Lung (tissue), 11 donors: ENCODE measurements at regions not wholly inside any gene's neighbourhood (a gene's known extent, or its start where the extent isn't known, plus 50 kb on each side); places are given as distances from the start of the nearest gene placed in this dataset.

Experiments used
- ATAC-seq: fragments of 200-7000 bp; cut with Tn5 transposase; one replicate; pipeline ENCODE4 v1.9.1; 2020; ENCODE audit warnings: moderate number of reproducible peaks; ENCODE audit not compliant: insufficient read depth, low FRiP score
- DNase-seq, 3 donors: peaks; one replicate each; pipeline ENCODE4 v3.0.0-alpha.2; 2013 to 2017
- H3K27ac ChIP-seq, 2 donors: one replicate each; pipeline ENCODE4 v1.5.1; 2013; ENCODE audit warnings: mild to moderate bottlenecking in 2 of 2, moderate library complexity in 2 of 2, control low read depth in 1 of 2, inconsistent platforms in 1 of 2, low read depth in 1 of 2, low read length in 1 of 2
- H3K27me3 ChIP-seq, 3 donors: one replicate each; pipeline ENCODE4 v1.5.1; 2013; ENCODE audit warnings: low read length in 2 of 3; ENCODE audit not compliant: control insufficient read depth in 3 of 3, insufficient read depth in 3 of 3
- H3K36me3 ChIP-seq, 4 donors: one replicate each; pipeline ENCODE4 v1.5.1; 2013; ENCODE audit warnings: low read length in 4 of 4, mild to moderate bottlenecking in 1 of 4, moderate library complexity in 1 of 4; ENCODE audit not compliant: control insufficient read depth in 4 of 4, insufficient read depth in 4 of 4
- H3K4me1 ChIP-seq, 5 donors: one replicate each; pipeline ENCODE4 v1.5.1; 2013; ENCODE audit warnings: low read length in 5 of 5, mild to moderate bottlenecking in 2 of 5, moderate library complexity in 1 of 5; ENCODE audit not compliant: control insufficient read depth in 5 of 5, insufficient read depth in 5 of 5
- H3K4me3 ChIP-seq: one replicate; pipeline ENCODE4 v1.5.1; 2013; ENCODE audit warnings: mild to moderate bottlenecking, control low read depth, moderate library complexity
- H3K9ac ChIP-seq, 2 donors: one replicate each; pipeline ENCODE4 v1.5.1; 2013; ENCODE audit warnings: low read length in 2 of 2, control low read depth in 1 of 2; ENCODE audit not compliant: insufficient read depth in 1 of 2
- H3K9me3 ChIP-seq, 4 donors: one replicate each; pipeline ENCODE4 v1.5.1; 2013; ENCODE audit warnings: low read length in 3 of 4, mild to moderate bottlenecking in 1 of 4, moderate library complexity in 1 of 4; ENCODE audit not compliant: control insufficient read depth in 4 of 4, insufficient read depth in 3 of 4
- WGBS, 2 donors: extraction: QIAGEN DNeasy Blood & Tissue Kit; methylation state at CpG; one replicate each; pipeline ENCODE4 v1.1.7; 2013; 5-methylcytosine and 5-hydroxymethylcytosine counted together
- TF ChIP-seq, protein P1 (sequence below): IDR thresholded peaks from 2 replicates; pipeline ENCODE4 v1.5.1; 2012; ENCODE audit warnings: mild to moderate bottlenecking; ENCODE audit errors: control extremely low read depth, extremely low read depth
- donor health status: control.
- donor health status: control.
- donor health status: Bipolar disorder and iron deficiency.
- donor health status: healthy.
- donor health status: DM: yes; HTN: yes; CAD: no.

DNA sequence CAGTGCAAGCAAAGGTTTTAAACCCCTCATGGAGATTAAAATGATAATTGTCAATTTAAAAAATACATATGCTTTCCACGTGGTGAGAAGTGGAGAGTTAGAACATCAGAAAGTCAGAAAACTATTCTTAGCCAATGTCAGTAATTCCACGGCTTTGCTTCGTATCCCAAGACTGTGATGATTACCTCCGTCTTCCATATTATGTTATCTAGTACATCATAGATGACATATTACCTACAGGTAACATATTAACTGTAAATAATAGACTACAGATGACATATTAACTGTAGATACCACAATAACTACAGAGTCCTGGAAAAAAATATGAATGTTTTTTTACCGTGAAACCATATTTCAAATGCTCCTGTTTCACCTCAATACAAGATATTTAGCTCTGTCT lies 579.4 kb upstream of the PFKP start:
- Histone ChIP-seq H3K9ac (no peak overlapping the region), H3K4me1 (no peaks in the 10 kb centered on the region), H3K36me3 (no peaks in the 10 kb centered on the region), H3K27ac (no peak overlapping the region), H3K9me3 (peaks cover 0 to 4% (median 0%) of the 10 kb centered on the region in 4 donors), H3K27me3 (no peaks in the 10 kb centered on the region), H3K4me3 (no peak overlapping the region)
- ATAC-seq: no peak
- WGBS, 2 donors: 81 to 86% methylated on average over 5 of the region's 5 CpGs
- TF ChIP-seq, protein P1, sequence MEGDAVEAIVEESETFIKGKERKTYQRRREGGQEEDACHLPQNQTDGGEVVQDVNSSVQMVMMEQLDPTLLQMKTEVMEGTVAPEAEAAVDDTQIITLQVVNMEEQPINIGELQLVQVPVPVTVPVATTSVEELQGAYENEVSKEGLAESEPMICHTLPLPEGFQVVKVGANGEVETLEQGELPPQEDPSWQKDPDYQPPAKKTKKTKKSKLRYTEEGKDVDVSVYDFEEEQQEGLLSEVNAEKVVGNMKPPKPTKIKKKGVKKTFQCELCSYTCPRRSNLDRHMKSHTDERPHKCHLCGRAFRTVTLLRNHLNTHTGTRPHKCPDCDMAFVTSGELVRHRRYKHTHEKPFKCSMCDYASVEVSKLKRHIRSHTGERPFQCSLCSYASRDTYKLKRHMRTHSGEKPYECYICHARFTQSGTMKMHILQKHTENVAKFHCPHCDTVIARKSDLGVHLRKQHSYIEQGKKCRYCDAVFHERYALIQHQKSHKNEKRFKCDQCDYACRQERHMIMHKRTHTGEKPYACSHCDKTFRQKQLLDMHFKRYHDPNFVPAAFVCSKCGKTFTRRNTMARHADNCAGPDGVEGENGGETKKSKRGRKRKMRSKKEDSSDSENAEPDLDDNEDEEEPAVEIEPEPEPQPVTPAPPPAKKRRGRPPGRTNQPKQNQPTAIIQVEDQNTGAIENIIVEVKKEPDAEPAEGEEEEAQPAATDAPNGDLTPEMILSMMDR: no peak
- no peak for DNase-seq

DNA sequence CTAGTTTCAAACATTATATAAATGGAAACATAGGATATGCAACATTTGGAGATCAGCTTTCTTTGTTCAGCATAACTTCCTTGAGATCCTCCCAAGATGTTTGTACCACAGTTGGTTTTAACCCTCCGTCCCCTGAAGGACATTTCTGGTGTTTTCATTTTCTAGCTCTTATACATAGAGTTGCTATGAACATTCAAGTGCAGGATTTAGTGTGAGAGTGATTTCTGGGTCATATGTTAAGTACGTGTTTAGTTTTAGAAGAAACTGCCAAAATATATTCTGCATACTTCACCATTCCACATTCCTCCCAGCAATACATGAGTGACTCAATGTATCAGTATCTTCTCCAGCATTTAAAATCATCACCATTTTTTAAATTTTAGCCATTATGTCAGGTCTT lies 588.7 kb upstream of the PFKP start:
- Histone ChIP-seq H3K27me3 (no peaks in the 10 kb centered on the region), H3K4me1 (peaks cover 0 to 4% (median 3%) of the 10 kb centered on the region in 5 donors), H3K27ac (no peak overlapping the region), H3K36me3 (no peaks in the 10 kb centered on the region), H3K9ac (no peak overlapping the region), H3K9me3 (peaks cover 0 to 3% (median under 1%) of the 10 kb centered on the region in 4 donors), H3K4me3 (no peak overlapping the region)
- DNase-seq (peak in 2 of 3 donors; percentile 63 to 67), ATAC-seq (no peak)
- WGBS, 2 donors: 67 to 74% methylated on average over 2 of the region's 2 CpGs
- TF ChIP-seq, protein P1: no peak

DNA sequence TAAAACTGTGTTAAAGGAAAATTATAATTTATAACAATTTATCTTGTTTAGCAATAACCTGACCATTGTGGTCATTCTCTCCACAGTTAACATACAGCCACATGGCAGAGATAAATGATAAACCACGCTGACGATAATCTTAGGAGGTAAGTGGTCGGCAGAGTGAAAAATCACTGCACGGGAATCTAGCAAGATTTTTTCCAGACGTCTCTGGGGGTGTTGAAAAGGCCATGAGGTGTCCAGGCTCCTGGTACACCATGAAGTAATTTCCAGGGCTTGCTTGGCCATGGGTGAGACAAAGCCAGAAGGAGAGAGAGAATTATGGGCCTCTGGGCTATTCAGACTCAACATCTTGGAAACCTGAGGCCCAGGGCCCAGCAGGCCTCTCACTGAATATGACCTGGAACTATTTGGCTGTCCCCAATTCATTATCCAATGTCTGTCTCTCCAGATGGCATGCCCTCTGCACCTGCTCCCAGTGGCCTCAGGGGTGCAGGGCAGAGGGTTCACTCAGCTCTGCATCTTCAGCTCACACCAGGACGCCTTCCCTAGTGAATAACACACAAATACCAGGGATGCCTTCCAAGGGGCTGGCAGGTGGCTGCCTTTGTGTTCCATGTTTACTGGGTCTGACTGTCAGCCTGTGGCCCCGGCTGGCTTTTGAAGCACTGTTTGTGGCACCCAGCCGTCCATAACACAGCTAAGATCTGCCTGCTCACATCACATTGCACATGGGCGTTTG lies 590.4 kb upstream of the PFKP start:
- TF ChIP-seq, protein P1: no peak
- H3K36me3 ChIP-seq: no peaks in the 10 kb centered on the region
- no peak overlapping the region for H3K4me3 ChIP-seq
- DNase-seq (no peak), ATAC-seq (no peak)
- WGBS, 2 donors: 78 to 87% methylated on average over 9 of the region's 9 CpGs
- peaks cover 0 to 8% (median 1%) of the 10 kb centered on the region in 4 donors for H3K9me3 ChIP-seq
- no peak overlapping the region for H3K27ac ChIP-seq
- no peaks in the 10 kb centered on the region for H3K27me3 ChIP-seq
- peaks cover 0 to 5% (median 4%) of the 10 kb centered on the region in 5 donors for H3K4me1 ChIP-seq
- no peak overlapping the region for H3K9ac ChIP-seq
